Activated CD8-positive, alpha-beta memory T cell treated with anti-CD3 and anti-CD28 coated beads, Interleukin-2, amount 50 U/mL, for 24 hours (primary cell): ENCODE measurements at regions not wholly inside any gene's neighbourhood (a gene's known extent, or its start where the extent isn't known, plus 50 kb on each side); places are given as distances from the start of the nearest gene placed in this dataset.

ENCODE experiments used
- DNase-seq: peaks from one replicate; pipeline ENCODE4 v3.0.0-alpha.2; 2020; ENCODE audit errors: extremely low read depth

DNA sequence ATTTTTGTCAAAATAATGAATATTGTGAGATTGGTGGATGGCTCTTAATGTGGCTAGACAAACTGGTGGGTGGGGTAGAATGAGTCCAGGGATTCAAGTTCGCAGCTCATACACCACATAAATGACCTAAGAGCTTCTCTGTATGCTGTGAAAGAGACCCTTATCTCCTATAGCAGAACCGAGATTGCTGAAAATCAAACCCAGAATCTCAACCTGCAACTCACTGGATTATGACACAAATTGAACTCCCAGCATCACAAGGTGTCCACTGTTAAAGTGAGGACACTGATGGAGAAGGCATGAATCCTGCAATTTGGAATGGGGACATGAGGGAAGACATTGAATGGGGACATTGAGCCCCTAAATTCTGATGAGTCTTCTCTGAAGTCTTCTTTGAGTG, 51.3 kb upstream of the CNKSR3 start:
- no peak for DNase-seq

DNA sequence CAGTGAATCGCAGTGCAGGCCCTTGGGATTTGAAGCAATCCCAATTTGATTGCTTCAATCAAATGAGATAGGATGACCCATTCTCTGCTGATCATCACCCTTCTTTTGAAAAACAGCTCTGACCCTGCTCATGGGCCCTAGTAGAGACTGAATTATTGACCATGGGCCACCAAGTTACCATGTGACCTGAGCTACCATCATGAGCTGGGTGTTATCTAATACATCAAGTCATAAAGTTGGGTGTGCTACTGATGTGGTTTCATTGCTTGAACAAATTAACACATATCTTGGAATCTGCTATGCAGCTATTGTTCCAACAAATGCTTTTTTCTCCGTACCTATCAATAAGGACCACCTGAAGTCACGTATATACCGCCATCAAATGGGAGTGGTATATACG, 54.8 kb upstream of the CNKSR3 start:
- no peak for DNase-seq

DNA sequence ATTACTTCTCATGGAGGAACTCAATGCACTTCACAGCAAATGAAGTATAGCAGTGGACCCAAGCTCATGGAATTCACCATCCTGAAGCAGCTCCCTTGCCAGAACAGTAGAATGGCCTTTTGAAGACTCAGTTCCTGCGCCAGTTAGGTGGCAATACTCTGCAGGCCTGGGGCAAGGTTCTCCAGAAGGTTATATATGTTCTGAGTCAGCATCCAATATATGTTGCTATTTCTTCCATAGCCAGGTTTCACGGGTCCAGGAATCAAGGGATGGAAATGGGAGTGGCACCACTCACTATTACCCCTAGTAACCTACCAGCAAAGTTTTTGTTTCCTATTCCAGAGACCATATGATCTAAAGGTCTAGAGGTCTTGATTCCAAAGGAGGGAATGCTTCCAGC, 56.4 kb upstream of the CNKSR3 start:
- DNase-seq: no peak

DNA sequence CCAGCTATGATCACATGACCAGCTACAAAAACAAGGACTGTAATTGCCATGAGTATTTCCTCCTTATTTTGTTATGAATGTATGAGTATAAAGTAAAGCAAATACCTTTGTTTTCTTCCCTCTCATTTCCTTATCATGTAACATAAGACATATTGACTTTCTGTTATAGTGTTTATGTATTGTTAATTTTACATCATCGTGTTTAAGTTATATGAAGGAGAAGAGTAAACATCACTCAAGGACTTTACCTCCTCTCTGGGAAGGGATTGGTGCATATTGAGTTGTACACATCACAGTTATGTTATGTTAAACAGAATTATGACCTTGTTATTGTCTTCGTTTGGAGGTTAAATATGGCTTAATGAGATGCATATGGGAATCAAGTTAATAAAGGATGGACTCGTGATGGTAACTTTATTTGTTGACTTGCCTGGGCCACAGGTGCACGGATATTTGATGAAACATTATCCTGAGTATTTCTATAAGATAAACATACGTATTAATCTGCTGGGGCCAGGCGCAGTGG, 57.3 kb upstream of the CNKSR3 start:
- DNase-seq: no peak

DNA sequence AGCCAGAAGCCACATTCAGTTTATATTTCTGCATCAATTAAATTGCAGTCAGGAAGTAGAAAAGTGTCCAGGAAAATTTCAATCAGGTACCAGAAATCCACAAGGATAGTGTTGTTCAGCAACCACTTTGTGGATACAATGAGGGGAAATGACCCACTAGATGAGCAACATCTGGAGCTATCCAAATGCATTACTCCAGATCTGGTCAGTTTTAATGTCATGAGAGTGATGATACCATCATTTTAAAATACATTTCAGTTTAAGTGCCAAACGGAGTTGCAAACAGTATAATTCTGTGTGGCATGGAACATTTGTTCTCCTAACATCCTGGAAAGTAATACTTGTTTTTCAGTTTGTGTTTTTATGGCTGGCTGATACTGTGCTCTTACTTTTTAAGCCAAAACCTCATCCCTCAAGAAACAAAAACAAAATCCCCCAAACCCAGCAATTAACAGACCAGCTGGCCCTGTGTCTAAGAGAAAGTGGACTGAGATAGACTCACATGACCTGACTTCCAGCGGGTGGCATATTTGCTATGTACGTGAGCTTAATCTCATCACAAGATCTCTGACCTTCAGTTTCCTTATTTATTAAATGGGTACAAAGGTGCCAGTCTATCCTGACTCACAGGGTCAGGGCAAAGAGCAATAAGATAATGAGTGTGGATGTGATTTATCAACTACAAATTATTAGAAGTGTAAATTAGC, 58.8 kb upstream of the CNKSR3 start:
- no peak for DNase-seq

DNA sequence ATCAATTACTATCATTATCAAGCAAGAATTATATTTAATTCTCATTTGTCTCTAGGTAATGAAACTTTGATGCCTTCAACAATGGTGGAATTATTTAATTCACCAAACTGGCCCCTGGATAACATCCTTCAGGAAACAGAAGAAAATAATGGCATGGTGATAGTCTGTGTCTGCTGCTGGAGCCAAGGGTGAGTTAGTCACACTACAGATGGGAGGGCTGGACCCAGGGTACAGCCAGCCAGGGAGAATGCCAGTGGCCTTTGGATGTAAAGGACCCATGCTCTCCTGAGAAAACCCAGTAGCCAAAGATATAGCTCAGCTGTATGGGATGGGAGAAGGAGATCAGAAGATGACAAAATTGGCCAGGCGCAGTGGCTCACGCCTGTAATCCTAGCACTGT, 60.0 kb upstream of the CNKSR3 start:
- no peak for DNase-seq

DNA sequence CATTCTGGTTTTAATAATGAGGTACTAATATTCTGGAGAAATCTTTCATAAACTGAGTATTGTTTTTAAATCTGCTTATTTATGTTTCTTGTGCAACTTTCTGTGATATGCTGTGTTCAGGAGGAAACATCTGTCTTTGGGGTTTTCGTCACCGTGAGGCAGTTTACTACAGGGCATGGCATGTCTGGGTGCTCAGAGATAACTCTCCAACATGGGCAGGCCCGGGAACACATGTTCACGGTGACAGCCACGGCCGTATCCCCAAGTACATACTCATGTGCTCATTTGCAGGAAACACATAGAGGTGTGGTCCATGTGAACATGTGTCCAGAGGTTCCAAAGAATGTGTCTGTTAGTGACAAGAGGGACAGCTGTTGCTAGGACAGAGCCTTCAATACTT, 62.1 kb upstream of the CNKSR3 start:
- DNase-seq: no peak

DNA sequence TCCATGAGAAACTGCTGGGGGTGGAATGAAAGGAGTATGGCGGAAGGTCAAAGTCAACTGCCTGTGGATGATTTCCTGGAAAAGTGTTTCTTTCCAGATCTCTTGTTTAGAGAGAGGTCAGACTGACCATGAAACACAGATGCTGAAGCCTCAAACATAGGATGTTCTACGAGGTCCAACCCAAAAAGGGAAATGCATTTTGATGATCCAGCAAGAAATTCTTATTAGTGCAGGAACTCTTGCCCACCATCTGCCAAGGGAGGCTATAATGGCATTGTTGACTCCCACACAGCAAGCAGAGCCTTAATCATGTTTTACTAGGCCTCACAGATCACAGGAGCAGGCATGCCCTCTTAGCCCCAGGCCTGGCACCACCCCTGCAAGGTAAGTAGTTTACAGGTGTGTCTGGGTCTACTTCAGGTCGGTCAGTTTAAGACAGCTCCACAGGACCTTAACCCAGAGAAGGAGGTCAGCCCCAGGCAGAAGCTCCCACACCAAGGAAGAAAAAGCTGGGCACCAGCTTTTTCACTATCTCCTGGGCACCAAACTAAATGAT, 67.6 kb upstream of the CNKSR3 start:
- DNase-seq: no peak

DNA sequence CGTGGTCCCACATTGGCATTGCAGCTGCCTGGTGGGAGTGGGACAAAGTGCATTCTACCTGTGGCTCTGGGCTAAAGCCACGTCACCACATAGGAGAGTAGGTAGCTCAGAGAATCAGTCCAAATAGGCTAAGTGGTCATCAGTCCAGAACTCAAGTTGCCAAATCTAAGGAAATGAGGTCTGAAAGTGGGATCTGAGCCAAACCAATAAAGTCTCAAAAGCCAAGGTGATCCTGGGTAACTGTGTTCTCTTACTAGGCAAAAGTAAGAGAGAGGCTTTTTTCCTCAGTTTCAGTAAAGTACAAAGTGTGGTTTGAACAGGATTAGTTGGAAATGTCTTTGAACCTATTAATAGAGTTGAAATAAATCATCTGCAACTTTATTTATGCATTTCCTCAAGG, 68.6 kb upstream of the CNKSR3 start:
- no peak for DNase-seq

DNA sequence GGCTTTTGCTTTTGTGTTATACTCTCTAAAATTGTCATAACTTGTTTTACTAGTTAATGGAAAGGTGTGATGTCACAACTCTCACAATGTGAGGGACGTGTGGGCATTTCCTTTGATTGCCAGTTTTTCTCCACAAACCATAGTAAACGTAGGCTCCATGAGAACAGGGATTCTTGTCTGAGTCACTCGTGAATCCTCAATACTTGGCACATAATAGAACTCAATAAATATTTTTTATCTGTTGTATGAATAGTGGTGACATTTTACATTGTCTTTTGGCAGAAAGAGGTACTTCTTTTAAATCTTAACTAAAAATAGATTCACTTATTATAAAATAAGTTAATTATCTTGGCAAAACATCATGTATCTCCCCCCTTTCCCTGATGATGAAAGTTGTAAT, 69.0 kb upstream of the CNKSR3 start:
- no peak for DNase-seq

DNA sequence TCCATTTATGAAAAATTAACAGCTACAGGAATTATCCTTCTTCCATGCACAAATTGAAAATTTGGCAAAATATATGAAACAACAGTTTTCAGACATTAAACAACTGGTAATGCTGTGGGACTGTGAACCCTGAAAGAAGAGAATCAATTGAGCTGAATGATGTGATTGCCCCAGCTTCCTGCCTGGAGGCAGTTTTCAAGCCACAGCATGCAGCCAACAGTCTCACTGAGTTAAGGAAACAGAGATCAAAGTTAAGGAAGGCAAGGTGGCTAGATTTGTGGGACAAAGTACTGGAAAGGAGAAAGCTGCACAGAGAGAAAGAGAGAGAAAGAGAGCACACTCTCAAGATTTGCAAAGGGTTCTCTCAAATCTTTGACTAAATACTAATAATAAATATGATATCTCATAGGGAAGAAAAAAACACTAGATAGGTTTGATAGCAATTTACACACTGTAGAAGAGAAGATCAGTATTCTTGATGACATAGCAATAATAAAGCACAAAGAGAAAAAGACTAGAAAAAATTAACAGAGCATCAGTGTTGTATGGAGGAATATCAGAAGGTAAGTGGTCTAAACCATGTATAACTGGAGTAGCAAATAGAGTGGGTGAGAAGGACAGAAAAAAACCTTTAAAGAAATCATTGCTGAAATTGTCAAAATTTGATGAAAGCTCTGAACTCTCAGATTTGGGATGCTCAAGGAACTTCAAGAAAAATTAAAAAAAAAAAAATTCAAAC, 70.1 kb upstream of the CNKSR3 start:
- DNase-seq: no peak

DNA sequence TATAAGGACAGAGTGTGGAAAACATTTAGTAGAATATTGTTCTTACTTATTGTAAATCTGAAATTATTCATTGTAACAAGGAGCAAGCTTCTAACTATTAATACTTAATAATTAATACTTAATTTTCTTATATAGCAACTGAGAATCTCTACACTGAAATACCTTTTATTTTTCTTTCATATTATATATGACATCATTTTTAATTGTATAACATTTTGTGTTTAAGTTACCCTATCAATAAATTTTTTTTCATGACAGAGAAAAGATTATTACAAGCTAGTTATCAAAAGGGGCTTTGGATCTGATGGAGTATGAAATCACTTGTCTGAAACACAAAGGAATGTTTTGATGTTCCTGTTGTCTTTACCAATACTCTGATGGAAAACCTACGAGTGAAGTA, 72.2 kb upstream of the CNKSR3 start:
- DNase-seq: no peak

DNA sequence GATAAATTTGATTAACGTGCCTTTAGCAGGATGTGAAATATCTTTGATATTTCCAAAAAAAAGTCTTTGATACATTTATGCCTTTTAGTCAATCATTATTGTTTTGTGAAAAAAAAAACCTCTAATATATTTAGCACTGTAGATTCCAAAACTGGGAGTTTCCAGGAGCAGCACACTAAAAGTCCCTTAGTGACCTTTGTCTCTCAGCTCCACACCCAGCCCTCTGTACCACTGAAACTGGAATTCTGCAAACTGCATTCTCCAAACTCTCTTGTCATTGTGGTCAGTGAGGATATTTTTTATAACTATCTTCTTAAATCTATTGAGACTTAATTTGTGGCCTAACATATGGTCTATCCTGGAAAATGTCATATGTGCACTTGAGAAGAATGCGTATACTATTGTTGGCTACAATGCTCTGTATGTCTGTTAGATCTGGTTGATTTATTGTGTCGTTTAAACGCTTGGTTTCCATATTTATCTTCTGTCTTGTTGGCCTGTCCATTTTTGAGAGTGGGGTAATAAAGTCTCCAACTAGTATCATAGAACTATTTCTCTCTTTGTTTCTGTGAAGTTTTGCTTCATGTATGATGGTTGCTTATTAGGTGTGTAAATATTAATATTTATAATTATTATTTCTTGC, 73.2 kb upstream of the CNKSR3 start:
- DNase-seq: no peak

DNA sequence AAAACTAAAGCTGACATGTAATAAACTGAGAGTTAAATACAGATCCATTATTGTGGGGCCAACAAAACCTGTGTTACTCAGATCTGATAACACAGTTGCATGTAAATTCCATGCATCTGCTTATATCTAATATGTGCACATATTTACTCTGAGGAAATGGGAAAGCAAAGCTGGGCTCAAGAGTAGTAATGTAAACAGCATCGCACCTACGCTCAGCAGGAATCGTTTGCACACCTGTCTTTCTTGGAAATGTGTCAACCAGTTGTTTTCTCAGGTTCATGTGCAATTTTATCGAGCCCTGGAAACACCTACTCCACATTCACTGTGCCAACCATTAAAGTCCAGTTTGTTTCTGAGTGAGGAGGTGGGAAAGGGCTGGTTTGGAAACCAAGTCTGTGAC, 80.3 kb upstream of the CNKSR3 start:
- no peak for DNase-seq

DNA sequence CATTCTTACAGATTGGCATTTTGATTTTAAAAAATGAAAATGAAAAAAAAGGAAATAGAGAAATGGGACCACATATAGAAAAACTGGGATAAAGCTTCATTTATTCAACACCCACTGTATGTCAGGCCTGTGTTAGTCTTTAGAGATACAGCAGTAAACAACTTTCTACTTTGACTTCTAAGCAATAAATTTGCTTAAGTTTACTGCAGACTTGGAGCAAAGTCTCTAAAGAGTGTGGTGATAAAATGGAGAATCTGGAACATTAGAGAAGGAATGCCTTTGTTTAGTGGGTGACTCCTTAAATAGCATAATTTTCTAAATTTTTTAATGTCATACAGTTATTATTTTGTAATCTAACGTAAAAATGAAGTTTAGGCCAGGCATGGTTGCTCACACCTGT, 80.7 kb upstream of the CNKSR3 start:
- no peak for DNase-seq

DNA sequence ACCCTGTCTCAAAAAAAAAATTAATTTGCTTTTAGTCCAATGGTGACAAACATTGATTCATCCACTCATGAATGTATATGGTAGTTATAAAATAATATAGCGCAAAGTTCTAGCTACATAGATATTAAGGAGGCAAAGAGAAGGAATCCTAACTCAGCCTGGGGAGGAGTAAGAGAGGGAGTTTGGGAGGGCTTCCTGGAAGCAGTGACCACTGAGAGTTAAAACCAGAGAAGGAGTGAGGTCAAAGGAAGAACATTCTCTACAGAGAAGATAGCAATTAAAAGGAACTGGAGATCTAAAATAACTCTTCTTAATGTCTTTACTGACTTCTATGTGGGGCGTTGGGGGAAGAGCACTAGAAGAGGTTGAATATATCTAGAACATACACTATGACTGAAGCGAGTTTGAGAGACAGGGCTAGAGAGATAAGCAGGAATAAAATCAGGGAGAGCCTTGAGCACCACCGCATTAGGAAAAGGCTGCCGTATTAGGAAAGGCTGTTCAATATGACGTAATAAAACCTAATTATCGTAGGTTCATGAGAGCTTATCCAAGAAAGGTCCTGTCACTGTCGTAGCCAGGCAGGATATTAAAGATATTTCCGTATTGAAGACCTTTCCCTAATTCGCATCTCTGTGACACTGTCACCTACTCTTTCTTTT, 81.8 kb upstream of the CNKSR3 start:
- no peak for DNase-seq

DNA sequence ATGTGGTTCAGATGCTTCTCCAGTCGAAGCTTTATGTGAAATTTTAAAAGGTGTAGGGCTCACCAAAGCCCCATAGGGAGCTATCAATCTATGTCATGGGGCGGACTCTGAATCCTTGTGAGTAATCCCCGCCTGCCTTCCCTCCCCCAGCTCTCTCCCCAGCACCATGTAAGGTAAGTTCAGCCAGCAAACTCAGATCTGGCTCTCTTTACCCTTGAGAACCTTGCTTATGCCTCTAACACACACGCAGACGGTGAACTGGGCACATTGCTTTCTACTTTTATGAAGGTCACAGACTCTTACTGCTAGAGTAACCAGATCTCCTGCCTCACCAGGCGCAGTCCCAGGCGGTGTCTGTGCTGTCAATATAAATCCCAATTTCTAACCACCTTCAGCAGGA, 82.6 kb upstream of the CNKSR3 start:
- no peak for DNase-seq

DNA sequence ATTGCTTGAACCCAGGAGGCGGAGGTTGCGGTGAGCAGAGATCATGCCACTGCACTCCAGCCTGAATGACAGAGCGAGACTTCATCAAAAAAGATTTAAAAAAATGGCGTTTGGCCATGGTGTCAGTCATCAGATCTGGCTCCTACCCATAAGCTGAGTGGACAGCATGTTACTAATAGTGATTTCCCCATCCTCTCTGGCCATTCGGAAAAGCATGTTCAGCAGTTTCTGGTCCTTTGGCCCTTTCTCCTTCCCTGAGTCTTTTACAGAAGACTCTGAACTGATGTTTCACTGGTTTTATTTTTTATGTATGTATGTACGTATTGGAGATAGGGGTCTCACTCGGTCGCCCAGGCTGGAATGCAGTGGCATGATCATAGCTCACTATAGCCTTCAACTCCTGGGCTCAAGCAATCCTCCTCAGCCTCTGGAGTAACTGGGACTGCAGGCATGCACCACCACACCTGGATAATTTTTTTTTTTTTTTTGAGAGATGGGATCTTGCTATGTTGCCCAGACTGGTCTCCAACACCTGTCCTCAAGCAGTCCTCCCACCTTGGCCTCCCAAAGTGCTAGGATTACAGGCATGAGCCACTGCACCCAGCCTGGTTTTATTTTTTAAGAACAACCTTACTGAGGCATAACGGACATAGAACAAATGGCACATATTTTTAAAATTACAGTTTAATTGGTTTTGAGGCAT, 84.2 kb upstream of the CNKSR3 start:
- no peak for DNase-seq

DNA sequence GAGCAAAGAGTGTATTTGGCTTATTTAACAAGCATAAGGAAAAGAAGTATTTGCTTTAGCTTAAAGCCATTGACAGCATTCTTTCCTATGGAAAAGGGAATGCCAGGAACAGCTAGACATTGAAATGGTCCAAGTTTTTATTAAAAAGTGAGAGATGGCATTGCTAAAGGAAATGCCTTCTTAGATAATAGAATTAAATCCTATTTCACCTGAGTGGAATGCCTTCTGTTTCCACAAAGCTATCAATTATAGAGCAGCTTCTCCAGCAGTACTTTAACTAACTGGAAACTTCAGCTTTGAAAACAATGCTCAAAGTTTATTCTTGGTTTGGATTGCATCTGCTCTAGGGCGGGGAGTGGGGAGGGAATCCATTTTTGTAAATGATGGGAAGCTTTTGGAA, 85.1 kb upstream of the CNKSR3 start:
- no peak for DNase-seq

DNA sequence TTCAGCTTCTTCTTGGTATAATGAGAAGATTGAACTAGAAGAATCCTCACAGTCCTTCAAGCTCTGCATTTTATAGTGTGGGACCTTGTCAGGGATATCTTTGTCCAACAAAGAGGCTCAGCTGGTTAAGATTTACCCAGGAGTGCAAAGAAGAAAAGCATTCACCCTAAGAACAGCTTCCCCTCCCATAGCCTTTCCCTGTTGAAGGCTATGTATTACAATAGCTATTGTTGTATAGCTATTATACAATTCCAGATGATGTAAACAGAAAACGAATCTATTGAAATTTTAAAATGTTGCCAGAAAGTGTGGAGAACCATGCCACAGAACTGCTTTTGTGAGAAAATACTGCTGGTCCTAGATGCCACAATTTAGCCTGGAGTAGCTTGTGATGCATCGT, 85.5 kb upstream of the CNKSR3 start:
- DNase-seq: no peak

DNA sequence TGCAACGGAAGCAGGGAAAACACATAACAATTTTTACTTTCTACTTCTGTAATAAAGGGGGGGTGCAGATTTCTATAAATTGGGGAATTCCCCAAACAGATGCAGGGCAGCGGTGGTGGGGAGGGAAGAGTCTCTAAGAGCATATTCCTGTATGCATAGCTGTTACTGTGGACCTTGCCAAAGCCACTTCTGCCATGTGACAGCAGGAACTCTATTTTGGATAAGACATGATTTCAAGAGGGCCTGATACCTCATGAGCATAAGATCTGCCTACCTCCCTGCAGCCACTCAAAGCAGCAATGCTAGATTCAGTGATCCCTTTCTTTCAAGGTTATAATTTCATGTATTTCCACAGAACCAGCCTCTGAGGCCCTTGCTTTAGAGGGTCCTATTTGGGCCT, 86.2 kb upstream of the CNKSR3 start:
- no peak for DNase-seq

DNA sequence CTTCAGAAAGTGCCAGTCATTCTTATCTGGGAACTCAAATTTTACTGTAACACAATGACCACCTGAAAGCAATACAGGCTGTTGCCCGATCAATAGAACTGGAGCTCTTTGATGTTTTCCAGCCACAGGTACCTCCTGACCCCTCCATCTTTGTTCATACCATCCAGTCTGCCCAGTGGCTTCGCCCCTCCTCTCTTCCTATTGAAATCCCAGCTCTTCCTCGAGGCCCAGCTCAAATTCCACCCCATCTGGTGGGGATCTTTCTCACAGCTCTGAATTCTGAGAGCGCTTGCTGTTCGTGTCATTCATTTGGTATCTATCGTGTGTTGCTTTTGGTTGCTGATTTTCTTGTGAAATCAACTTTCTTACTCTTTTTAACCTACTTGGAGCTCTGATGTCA, 87.9 kb upstream of the CNKSR3 start:
- DNase-seq: no peak
